Osteoblast (primary cell): ENCODE measurements at regions not wholly inside any gene's neighbourhood (a gene's known extent, or its start where the extent isn't known, plus 50 kb on each side); places are given as distances from the start of the nearest gene placed in this dataset.

Experiments
- DNase-seq: peaks from one replicate; pipeline ENCODE4 v3.0.0; 2011; ENCODE audit warnings: low spot score, mixed read lengths; ENCODE audit not compliant: insufficient read length; ENCODE audit errors: missing footprints
- H2AFZ ChIP-seq: 2 replicates; pipeline ENCODE4 v1.6.0; 2011; ENCODE audit warnings: mild to moderate bottlenecking, low read length
- H3K27ac ChIP-seq: 2 replicates; pipeline ENCODE4 v1.5.1; 2011; ENCODE audit warnings: mild to moderate bottlenecking, low read depth, low read length, moderate library complexity
- H3K27me3 ChIP-seq: 2 replicates; pipeline ENCODE4 v1.6.0; 2012; ENCODE audit warnings: mild to moderate bottlenecking, control low read depth, inconsistent platforms, low read length, moderate library complexity; ENCODE audit not compliant: insufficient read depth
- H3K36me3 ChIP-seq: 2 replicates; pipeline ENCODE4 v1.5.1; 2011; ENCODE audit warnings: mild to moderate bottlenecking, low read length, control low read depth, moderate library complexity; ENCODE audit not compliant: insufficient read depth
- H3K4me1 ChIP-seq: 2 replicates; pipeline ENCODE4 v1.5.1; 2011; ENCODE audit warnings: mild to moderate bottlenecking, low read length, control low read depth, moderate library complexity; ENCODE audit not compliant: insufficient read depth
- H3K4me2 ChIP-seq: 2 replicates; pipeline ENCODE4 v1.6.0; 2011; ENCODE audit warnings: mild to moderate bottlenecking, low read length; ENCODE audit not compliant: insufficient read depth
- H3K4me3 ChIP-seq: fragments of 200-600 bp; sonication (generic); 3 replicates; pipeline ENCODE4 v1.5.1; 2012; ENCODE audit warnings: mild to moderate bottlenecking, low read length, inconsistent platforms; ENCODE audit not compliant: insufficient read depth
- H3K79me2 ChIP-seq: 2 replicates; pipeline ENCODE4 v1.6.0; 2012; ENCODE audit warnings: mild to moderate bottlenecking, low read length, control low read depth, inconsistent platforms; ENCODE audit not compliant: insufficient read depth
- H3K9me3 ChIP-seq: 2 replicates; pipeline ENCODE4 v1.5.1; 2011; ENCODE audit warnings: low read depth, low read length, control low read depth
- H4K20me1 ChIP-seq: 2 replicates; pipeline ENCODE4 v1.6.0; 2012; ENCODE audit warnings: mild to moderate bottlenecking, low read length, control low read depth; ENCODE audit not compliant: insufficient read depth
- TF ChIP-seq, protein P1 (sequence below): IDR thresholded peaks from 2 replicates; pipeline ENCODE4 v1.5.1; 2011; ENCODE audit warnings: mild to moderate bottlenecking, low read depth, low read length, moderate library complexity; ENCODE audit errors: extremely low read depth

DNA sequence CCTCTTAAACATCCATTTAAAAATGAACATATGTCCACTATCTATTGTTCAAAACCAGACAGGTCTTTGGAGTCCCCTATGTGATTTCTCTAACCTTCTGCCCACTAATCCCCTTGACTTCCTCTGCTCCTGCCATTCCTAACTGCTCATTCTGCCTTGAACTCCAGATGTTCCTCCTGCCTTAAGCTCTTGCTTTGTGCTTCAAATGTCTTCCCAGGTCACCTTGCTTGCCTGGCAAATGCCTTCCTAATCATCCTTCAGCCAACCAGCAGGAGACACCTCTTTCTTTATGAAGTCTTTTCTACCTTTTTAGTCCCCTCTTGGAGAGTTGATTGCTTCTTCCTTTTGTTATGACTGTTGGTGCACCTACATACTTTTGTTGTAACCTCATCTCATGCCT lies 1043.0 kb upstream of the CHAC2 start:
- Histone ChIP-seq H3K36me3 (no peaks in the 10 kb centered on the region), H3K4me3 (no peak overlapping the region), H3K9me3 (no peaks in the 10 kb centered on the region), H3K4me2 (no peak overlapping the region), H3K27ac (no peak overlapping the region), H3K79me2 (no peaks in the 10 kb centered on the region), H2AFZ (no peak overlapping the region), H3K4me1 (no peaks in the 10 kb centered on the region), H4K20me1 (no peaks in the 10 kb centered on the region), H3K27me3 (no peaks in the 10 kb centered on the region)
- TF ChIP-seq, protein P1, sequence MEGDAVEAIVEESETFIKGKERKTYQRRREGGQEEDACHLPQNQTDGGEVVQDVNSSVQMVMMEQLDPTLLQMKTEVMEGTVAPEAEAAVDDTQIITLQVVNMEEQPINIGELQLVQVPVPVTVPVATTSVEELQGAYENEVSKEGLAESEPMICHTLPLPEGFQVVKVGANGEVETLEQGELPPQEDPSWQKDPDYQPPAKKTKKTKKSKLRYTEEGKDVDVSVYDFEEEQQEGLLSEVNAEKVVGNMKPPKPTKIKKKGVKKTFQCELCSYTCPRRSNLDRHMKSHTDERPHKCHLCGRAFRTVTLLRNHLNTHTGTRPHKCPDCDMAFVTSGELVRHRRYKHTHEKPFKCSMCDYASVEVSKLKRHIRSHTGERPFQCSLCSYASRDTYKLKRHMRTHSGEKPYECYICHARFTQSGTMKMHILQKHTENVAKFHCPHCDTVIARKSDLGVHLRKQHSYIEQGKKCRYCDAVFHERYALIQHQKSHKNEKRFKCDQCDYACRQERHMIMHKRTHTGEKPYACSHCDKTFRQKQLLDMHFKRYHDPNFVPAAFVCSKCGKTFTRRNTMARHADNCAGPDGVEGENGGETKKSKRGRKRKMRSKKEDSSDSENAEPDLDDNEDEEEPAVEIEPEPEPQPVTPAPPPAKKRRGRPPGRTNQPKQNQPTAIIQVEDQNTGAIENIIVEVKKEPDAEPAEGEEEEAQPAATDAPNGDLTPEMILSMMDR: no peak
- no peak for DNase-seq

DNA sequence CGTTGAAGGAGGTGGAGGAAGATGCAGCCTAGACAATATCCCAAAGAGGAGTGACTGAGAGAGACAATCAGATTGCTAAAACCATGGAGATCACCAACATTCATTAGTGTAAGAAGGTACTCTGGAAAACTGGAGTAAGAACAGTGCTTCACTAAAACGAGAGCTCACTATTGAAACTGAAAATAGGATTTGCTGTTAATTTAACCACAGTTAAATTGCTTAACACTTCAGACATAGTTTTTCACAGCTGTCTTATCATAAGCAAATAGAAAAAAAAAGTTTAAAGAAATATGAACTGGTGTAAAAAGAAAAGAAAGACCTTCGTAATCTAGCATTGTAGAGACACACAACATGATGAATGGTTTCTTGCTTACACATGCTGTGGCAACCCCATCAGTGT lies 1049.8 kb upstream of the CHAC2 start:
- Histone ChIP-seq H4K20me1 (no peaks in the 10 kb centered on the region), H3K27ac (no peak overlapping the region), H3K27me3 (no peaks in the 10 kb centered on the region), H3K4me3 (no peak overlapping the region), H3K4me1 (no peaks in the 10 kb centered on the region), H3K36me3 (no peaks in the 10 kb centered on the region), H3K9me3 (no peaks in the 10 kb centered on the region), H3K4me2 (no peak overlapping the region), H3K79me2 (no peaks in the 10 kb centered on the region), H2AFZ (no peak overlapping the region)
- DNase-seq: no peak
- TF ChIP-seq, protein P1: no peak

DNA sequence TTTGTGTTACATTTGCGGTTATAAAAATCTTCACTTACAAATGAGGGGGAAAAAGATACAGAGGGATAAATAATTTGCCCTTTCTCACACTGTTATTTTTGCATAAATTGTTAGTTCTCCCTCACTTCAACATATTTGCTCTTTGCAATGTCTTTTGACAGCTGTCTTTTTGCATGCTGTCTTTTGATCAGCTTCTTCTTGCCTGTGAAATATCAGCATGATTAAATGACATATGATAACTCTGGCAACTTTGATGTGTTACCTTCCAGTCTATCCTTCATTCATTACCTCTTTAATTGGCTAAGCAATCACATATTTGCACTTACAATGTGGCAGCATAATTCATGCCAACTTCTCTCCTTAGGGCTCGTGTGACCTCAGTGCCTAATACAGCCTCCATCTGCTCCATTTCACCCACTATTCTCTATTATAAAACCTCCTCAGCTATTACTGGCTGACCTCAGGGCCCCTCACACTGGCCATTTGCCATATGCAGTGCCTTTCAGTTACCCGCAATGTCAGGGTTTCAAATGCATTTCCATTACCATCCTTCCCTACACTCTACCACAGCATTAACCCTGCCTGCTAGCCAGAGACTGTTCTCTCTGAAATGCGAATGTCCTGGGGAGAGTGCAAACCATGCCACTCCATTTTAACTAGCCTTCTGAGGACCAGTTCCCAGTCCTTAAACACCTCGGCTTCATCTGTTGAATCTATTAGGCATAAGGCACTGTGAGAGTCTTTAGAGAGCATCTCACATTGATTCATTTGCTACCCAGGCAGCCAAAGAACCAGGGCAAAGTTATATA lies 1056.6 kb upstream of the CHAC2 start:
- DNase-seq: no peak
- TF ChIP-seq, protein P1: no peak

DNA sequence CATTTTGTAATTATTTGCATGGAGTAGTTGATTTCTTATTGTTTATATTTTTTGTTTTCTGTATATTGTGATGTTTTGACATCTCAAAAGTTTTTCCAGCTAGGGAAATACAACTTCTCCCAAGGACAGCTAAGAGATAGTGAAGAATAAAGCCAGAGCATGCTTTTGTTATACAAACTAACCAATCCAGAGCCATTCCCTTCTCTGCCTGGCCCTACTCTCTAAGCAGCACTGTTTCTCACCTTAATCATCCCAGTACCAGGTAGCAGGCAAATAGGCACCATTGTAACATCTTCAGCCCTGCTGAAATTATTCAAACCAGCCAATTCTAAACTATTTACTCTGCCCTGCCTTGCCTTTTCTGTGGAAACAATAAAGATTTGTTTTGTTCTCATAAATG lies 1063.4 kb upstream of the CHAC2 start:
- no peak for DNase-seq
- H3K36me3 ChIP-seq: no peaks in the 10 kb centered on the region
- no peak overlapping the region for H3K27ac ChIP-seq
- no peaks in the 10 kb centered on the region for H3K4me1 ChIP-seq
- H4K20me1 ChIP-seq: no peaks in the 10 kb centered on the region
- no peak overlapping the region for H3K4me2 ChIP-seq
- H2AFZ ChIP-seq: no peak overlapping the region
- TF ChIP-seq, protein P1: no peak
- H3K9me3 ChIP-seq: no peaks in the 10 kb centered on the region
- no peaks in the 10 kb centered on the region for H3K27me3 ChIP-seq
- H3K79me2 ChIP-seq: no peaks in the 10 kb centered on the region
- no peak overlapping the region for H3K4me3 ChIP-seq

More for the DNA sequence above, 1056.6 kb upstream of the CHAC2 start:
- Histone ChIP-seq H3K4me2 (no peak overlapping the region), H3K36me3 (no peaks in the 10 kb centered on the region), H3K27ac (no peak overlapping the region), H3K79me2 (no peaks in the 10 kb centered on the region), H3K4me3 (no peak overlapping the region), H3K9me3 (no peaks in the 10 kb centered on the region), H3K4me1 (no peaks in the 10 kb centered on the region), H2AFZ (no peak overlapping the region), H4K20me1 (no peaks in the 10 kb centered on the region), H3K27me3 (no peaks in the 10 kb centered on the region)
